NT2/D1 (cell line): ENCODE measurements at regions not wholly inside any gene's neighbourhood (a gene's known extent, or its start where the extent isn't known, plus 50 kb on each side); places are given as distances from the start of the nearest gene placed in this dataset.

ENCODE experiments used
- DNase-seq: peaks from one replicate; pipeline ENCODE4 v3.0.0-alpha.2; 2011; ENCODE audit warnings: low read depth, low spot score
- H3K27me3 ChIP-seq: 2 replicates; pipeline ENCODE4 v1.6.0; 2011; ENCODE audit warnings: mild to moderate bottlenecking; ENCODE audit not compliant: insufficient read length, insufficient read depth
- H3K36me3 ChIP-seq: 2 replicates; pipeline ENCODE4 v1.6.1; 2011; ENCODE audit warnings: mild to moderate bottlenecking, low read length, mixed read lengths; ENCODE audit not compliant: insufficient read depth, insufficient read length
- H3K4me1 ChIP-seq: 2 replicates; pipeline ENCODE4 v1.5.1; 2011; ENCODE audit not compliant: insufficient read depth, insufficient read length
- H3K4me3 ChIP-seq: 2 replicates; pipeline ENCODE4 v1.5.1; 2011; ENCODE audit warnings: low read depth; ENCODE audit not compliant: insufficient read length
- H3K9ac ChIP-seq: 2 replicates; pipeline ENCODE4 v1.6.0; 2011; ENCODE audit warnings: low read depth; ENCODE audit not compliant: insufficient read length
- H3K9me3 ChIP-seq: 2 replicates; pipeline ENCODE4 v1.5.1; 2011; ENCODE audit warnings: mild to moderate bottlenecking, low read length; ENCODE audit not compliant: insufficient read depth
- SUZ12 ChIP-seq: IDR thresholded peaks from 2 replicates; pipeline ENCODE4 v1.6.1; 2011; ENCODE audit not compliant: insufficient read length, insufficient read depth; ENCODE audit errors: extremely low read depth
- YY1 ChIP-seq: IDR thresholded peaks from 2 replicates; pipeline ENCODE4 v1.6.1; 2011; ENCODE audit not compliant: insufficient read length, insufficient read depth
- ZNF274 ChIP-seq: IDR thresholded peaks from 2 replicates; pipeline ENCODE4 v1.6.1; 2011; ENCODE audit warnings: mild to moderate bottlenecking, low read depth, low read length

- H3K4me1 ChIP-seq: no peaks in the 10 kb centered on the region
- no peak for DNase-seq
- no peak overlapping the region for H3K9ac ChIP-seq
- TF ChIP-seq SUZ12: no peak
- H3K9me3 ChIP-seq: no peaks in the 10 kb centered on the region
- no peaks in the 10 kb centered on the region for H3K36me3 ChIP-seq
- no peaks in the 10 kb centered on the region for H3K27me3 ChIP-seq
- H3K4me3 ChIP-seq: no peak overlapping the region
These were observed 336.7 kb downstream of the GALC start for GRCh38 chr14:87656315-87656714.

GRCh38 chr14:87652278-87652677 is 340.7 kb downstream of the GALC start:
- Histone ChIP-seq H3K4me1 (no peaks in the 10 kb centered on the region), H3K4me3 (no peak overlapping the region), H3K36me3 (no peaks in the 10 kb centered on the region), H3K9me3 (peaks cover 10% of the 10 kb centered on the region; the same call in 1 of the 2 replicates), H3K27me3 (no peaks in the 10 kb centered on the region), H3K9ac (no peak overlapping the region)
- no peak for DNase-seq
- no peak for TF ChIP-seq SUZ12
- no peak for TF ChIP-seq YY1
- TF ChIP-seq ZNF274: no peak

- no peak for TF ChIP-seq ZNF274
- TF ChIP-seq YY1: no peak
- TF ChIP-seq SUZ12: no peak
- no peaks in the 10 kb centered on the region for H3K4me1 ChIP-seq
- H3K4me3 ChIP-seq: no peak overlapping the region
- no peaks in the 10 kb centered on the region for H3K27me3 ChIP-seq
- peaks cover 4% of the 10 kb centered on the region; the same call in 1 of the 2 replicates for H3K9me3 ChIP-seq
- no peaks in the 10 kb centered on the region for H3K36me3 ChIP-seq
- no peak for DNase-seq
- H3K9ac ChIP-seq: no peak overlapping the region
These were observed 348.3 kb downstream of the GALC start for GRCh38 chr14:87644689-87645088.

- Histone ChIP-seq H3K9me3 (no peaks in the 10 kb centered on the region), H3K27me3 (no peaks in the 10 kb centered on the region), H3K4me3 (no peak overlapping the region), H3K4me1 (no peaks in the 10 kb centered on the region), H3K36me3 (no peaks in the 10 kb centered on the region), H3K9ac (no peak overlapping the region)
- TF ChIP-seq YY1 (no peak), ZNF274 (no peak), SUZ12 (no peak)
- no peak for DNase-seq
These were observed 350.0 kb downstream of the GALC start for GRCh38 chr14:87643005-87643404.

- no peak for TF ChIP-seq ZNF274
- no peak for TF ChIP-seq YY1
- no peak for TF ChIP-seq SUZ12
- Histone ChIP-seq H3K36me3 (no peaks in the 10 kb centered on the region), H3K9ac (no peak overlapping the region), H3K4me3 (no peak overlapping the region), H3K9me3 (no peaks in the 10 kb centered on the region), H3K27me3 (no peaks in the 10 kb centered on the region), H3K4me1 (no peaks in the 10 kb centered on the region)
- DNase-seq: no peak
These were observed 352.4 kb downstream of the GALC start for GRCh38 chr14:87640553-87640952.

- Histone ChIP-seq H3K9ac (no peak overlapping the region), H3K36me3 (no peaks in the 10 kb centered on the region), H3K27me3 (no peaks in the 10 kb centered on the region), H3K4me1 (no peaks in the 10 kb centered on the region), H3K9me3 (no peaks in the 10 kb centered on the region), H3K4me3 (no peak overlapping the region)
- no peak for DNase-seq
- TF ChIP-seq ZNF274 (no peak), YY1 (no peak), SUZ12 (no peak)
These were observed 354.8 kb downstream of the GALC start for GRCh38 chr14:87638196-87638595.

- Histone ChIP-seq H3K9me3 (no peaks in the 10 kb centered on the region), H3K36me3 (no peaks in the 10 kb centered on the region), H3K4me1 (no peaks in the 10 kb centered on the region), H3K27me3 (no peaks in the 10 kb centered on the region), H3K4me3 (no peak overlapping the region), H3K9ac (no peak overlapping the region)
- DNase-seq: no peak
- TF ChIP-seq ZNF274 (no peak), YY1 (no peak), SUZ12 (no peak)
These were observed 357.5 kb downstream of the GALC start for GRCh38 chr14:87635442-87635841.

GRCh38 chr14:87632796-87633195 is 360.2 kb downstream of the GALC start:
- no peak for DNase-seq
- no peaks in the 10 kb centered on the region for H3K9me3 ChIP-seq
- H3K36me3 ChIP-seq: no peaks in the 10 kb centered on the region
- H3K4me1 ChIP-seq: no peaks in the 10 kb centered on the region
- no peak overlapping the region for H3K4me3 ChIP-seq
- no peaks in the 10 kb centered on the region for H3K27me3 ChIP-seq
- no peak overlapping the region for H3K9ac ChIP-seq
- TF ChIP-seq YY1 (no peak), SUZ12 (no peak), ZNF274 (no peak)
